SU-DHL-6 (cell line): ENCODE measurements at regions not wholly inside any gene's neighbourhood (a gene's known extent, or its start where the extent isn't known, plus 50 kb on each side); places are given as distances from the start of the nearest gene placed in this dataset.

Experiments used
- EZH2phosphoT487 ChIP-seq: fragments of 200-600 bp; sonication (generic), shearing (Covaris generic); conservative IDR thresholded peaks from 2 replicates; pipeline ENCODE4 v1.6.1; 2018; ENCODE audit warnings: mild to moderate bottlenecking, antibody characterized with exemption, low read length, moderate library complexity, mixed read lengths
- TF ChIP-seq, protein P1 (sequence below): fragments of 200-600 bp; sonication (generic); IDR thresholded peaks from one replicate; pipeline ENCODE4 v1.5.1; 2017; ENCODE audit warnings: antibody characterized with exemption, mild to moderate bottlenecking, low read length, moderate library complexity; ENCODE audit not compliant: insufficient read depth, poor library complexity, severe bottlenecking

DNA sequence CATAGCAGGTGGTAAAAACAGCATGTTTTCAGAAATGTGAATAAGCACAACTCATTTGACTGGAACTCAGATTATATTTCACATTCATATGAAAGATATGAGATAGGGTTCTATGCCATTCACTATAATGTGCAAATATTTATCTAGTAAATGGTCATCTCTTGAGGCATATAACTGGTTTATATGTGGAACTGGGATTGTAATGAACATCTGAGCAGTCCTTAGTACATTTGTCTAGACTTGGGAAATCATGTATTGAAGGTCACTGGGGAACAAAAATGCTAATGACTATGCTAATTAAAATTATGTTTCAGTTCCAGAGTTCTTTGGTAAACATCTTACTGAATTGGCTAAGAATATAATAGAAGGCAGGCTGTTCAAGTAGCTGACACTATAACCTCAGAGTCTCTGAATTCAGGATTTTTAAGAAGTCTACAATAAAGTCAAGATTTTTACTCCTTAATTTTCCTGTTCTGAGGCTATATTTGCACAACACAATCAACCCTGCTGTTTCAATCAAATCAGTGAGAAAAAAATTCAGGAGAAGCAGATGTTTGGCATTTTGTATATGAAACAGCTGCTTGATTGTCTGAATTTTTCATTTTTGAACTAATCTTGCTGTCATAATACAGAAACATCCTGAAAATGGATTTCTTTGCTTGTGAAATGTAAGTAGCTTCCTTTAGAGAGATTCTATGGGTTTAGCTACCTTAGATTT lies 244.8 kb upstream of the RGS18 start:
- TF ChIP-seq, protein P1, sequence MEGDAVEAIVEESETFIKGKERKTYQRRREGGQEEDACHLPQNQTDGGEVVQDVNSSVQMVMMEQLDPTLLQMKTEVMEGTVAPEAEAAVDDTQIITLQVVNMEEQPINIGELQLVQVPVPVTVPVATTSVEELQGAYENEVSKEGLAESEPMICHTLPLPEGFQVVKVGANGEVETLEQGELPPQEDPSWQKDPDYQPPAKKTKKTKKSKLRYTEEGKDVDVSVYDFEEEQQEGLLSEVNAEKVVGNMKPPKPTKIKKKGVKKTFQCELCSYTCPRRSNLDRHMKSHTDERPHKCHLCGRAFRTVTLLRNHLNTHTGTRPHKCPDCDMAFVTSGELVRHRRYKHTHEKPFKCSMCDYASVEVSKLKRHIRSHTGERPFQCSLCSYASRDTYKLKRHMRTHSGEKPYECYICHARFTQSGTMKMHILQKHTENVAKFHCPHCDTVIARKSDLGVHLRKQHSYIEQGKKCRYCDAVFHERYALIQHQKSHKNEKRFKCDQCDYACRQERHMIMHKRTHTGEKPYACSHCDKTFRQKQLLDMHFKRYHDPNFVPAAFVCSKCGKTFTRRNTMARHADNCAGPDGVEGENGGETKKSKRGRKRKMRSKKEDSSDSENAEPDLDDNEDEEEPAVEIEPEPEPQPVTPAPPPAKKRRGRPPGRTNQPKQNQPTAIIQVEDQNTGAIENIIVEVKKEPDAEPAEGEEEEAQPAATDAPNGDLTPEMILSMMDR: no peak
- no peak for TF ChIP-seq EZH2phosphoT487
